ENCODE measurements at regions not wholly inside any gene's neighbourhood (a gene's known extent, or its start where the extent isn't known, plus 50 kb on each side); places are given as distances from the start of the nearest gene placed in this dataset.
A peak's percentile ranks its signal among the peaks of the same experiment; 100 is the strongest.

- POLR2A ChIA-PET: no interaction called here
- no peak overlapping the region for H3K4me2 ChIP-seq (ENCODE audit: low read length)
- H3K4me1 ChIP-seq (ENCODE audit: control insufficient read depth in 1 of 2, insufficient read depth in 2 of 2, low read length in 2 of 2): no peaks in the 10 kb centered on the region
- no peak overlapping the region for H3K9ac ChIP-seq (ENCODE audit: low read length)
- TF ChIP-seq SP1 (IDR thresholded peaks at IDR 0.05; ENCODE audit: low read depth) (no peak), ELF1 (IDR thresholded peaks at IDR 0.05; ENCODE audit: borderline replicate concordance, low read depth) (no peak)
- no peak overlapping the region for H3K27ac ChIP-seq (ENCODE audit: low read depth, low read length)
- RAD21 ChIA-PET (ENCODE audit: low non-redundant PET in 1 of 2, low total read pairs in 2 of 2, uncharacterized antibody in 2 of 2, unreplicated experiment in 2 of 2): no interaction called here
- intact Hi-C loops (cut with micrococcal nuclease): no loop called here
- ATAC-seq (no peak), DNase-seq (ENCODE audit: low read depth, low spot score) (no peak)
- H3K4me3 ChIP-seq (replicated peaks in 1 of 2; ENCODE audit: low read depth in 1 of 2, low read length in 2 of 2): no peak overlapping the region
- H4K20me1 ChIP-seq (ENCODE audit: insufficient read depth): no peaks in the 10 kb centered on the region
- H2AFZ ChIP-seq (ENCODE audit: low read depth, low read length, poor library complexity, severe bottlenecking): no peak overlapping the region
- CTCF ChIA-PET: no interaction called here
- H3K36me3 ChIP-seq (ENCODE audit: control insufficient read depth in 1 of 2, insufficient read depth in 2 of 2, low read length in 2 of 2): no peaks in the 10 kb centered on the region
- H3K9me3 ChIP-seq (ENCODE audit: control insufficient read depth in 1 of 2, insufficient read depth in 1 of 2, low read depth in 1 of 2, low read length in 2 of 2): no peaks in the 10 kb centered on the region
- no peaks in the 10 kb centered on the region for H3K79me2 ChIP-seq (ENCODE audit: insufficient read depth, low read length)
- no peaks in the 10 kb centered on the region for H3K9me2 ChIP-seq (ENCODE audit: insufficient read depth)
- BruUV-seq (replicated peaks): no TSS peak
- peaks cover 89% of the 10 kb centered on the region for H3K27me3 ChIP-seq (ENCODE audit: insufficient read depth, low read length)
Measured at GRCh38 chr10:128258421-128258976, 132.3 kb upstream of the MKI67 start.

- H3K9me2 ChIP-seq (ENCODE audit: insufficient read depth): no peaks in the 10 kb centered on the region
- no peaks in the 10 kb centered on the region for H3K79me2 ChIP-seq (ENCODE audit: insufficient read depth, low read length)
- H4K20me1 ChIP-seq (ENCODE audit: insufficient read depth): no peaks in the 10 kb centered on the region
- ChIA-PET CTCF (interaction anchor here (0.7 to 1.2 kb wide), 5 partner anchors 12 to 549 kb away, joined by 3 to 4 read pairs (median 3); no protein-coding TSS in a partner anchor), POLR2A (no interaction called here), RAD21 (ENCODE audit: low non-redundant PET in 1 of 2, low total read pairs in 2 of 2, uncharacterized antibody in 2 of 2, unreplicated experiment in 2 of 2) (interaction anchor here in 1 of 2 experiments (0.6 kb wide), 1 partner anchor 9 kb away, joined by 4 read pairs; no protein-coding TSS in a partner anchor)
- DNase-seq (ENCODE audit: low read depth, low spot score): peak; percentile 58
- peaks cover 69% of the 10 kb centered on the region for H3K27me3 ChIP-seq (ENCODE audit: insufficient read depth, low read length)
- H3K36me3 ChIP-seq (ENCODE audit: control insufficient read depth in 1 of 2, insufficient read depth in 2 of 2, low read length in 2 of 2): no peaks in the 10 kb centered on the region
- no peaks in the 10 kb centered on the region for H3K4me1 ChIP-seq (ENCODE audit: control insufficient read depth in 1 of 2, insufficient read depth in 2 of 2, low read length in 2 of 2)
- intact Hi-C loops (cut with micrococcal nuclease): loop anchor here (1.0 to 5.0 kb wide), 3 partner anchors 187 to 478 kb away; no protein-coding TSS in a partner anchor
- H2AFZ ChIP-seq (ENCODE audit: low read depth, low read length, poor library complexity, severe bottlenecking): no peak overlapping the region
- H3K9me3 ChIP-seq (ENCODE audit: control insufficient read depth in 1 of 2, insufficient read depth in 1 of 2, low read depth in 1 of 2, low read length in 2 of 2): no peaks in the 10 kb centered on the region
- no peak overlapping the region for H3K4me3 ChIP-seq (replicated peaks in 1 of 2; ENCODE audit: low read depth in 1 of 2, low read length in 2 of 2)
- BruUV-seq (replicated peaks): no TSS peak
- H3K9ac ChIP-seq (ENCODE audit: low read length): no peak overlapping the region
- no peak overlapping the region for H3K27ac ChIP-seq (ENCODE audit: low read depth, low read length)
- no peak overlapping the region for H3K4me2 ChIP-seq (ENCODE audit: low read length)
- ATAC-seq: peak; percentile 85
- TF ChIP-seq FOSL1 (IDR thresholded peaks at IDR 0.05; ENCODE audit: low read depth) (no peak), CEBPB (IDR thresholded peaks at IDR 0.05; ENCODE audit: low read depth) (no peak), ELF1 (IDR thresholded peaks at IDR 0.05; ENCODE audit: borderline replicate concordance, low read depth) (no peak), ZBTB33 (IDR thresholded peaks at IDR 0.05; ENCODE audit: extremely low read depth, insufficient replicate concordance, low read length) (no peak), JUND (IDR thresholded peaks at IDR 0.05) (no peak), YY1 (IDR thresholded peaks at IDR 0.05; ENCODE audit: extremely low read depth, insufficient replicate concordance, low read depth, low read length) (no peak), POLR2AphosphoS5 (IDR thresholded peaks at IDR 0.05; ENCODE audit: low read depth, low read length) (no peak), ZNF274 (IDR thresholded peaks at IDR 0.05; ENCODE audit: low read depth, low read length) (no peak), SRF (IDR thresholded peaks at IDR 0.05; ENCODE audit: low read depth) (no peak), ZFX (IDR thresholded peaks at IDR 0.05) (no peak), CTCF (IDR thresholded peaks at IDR 0.05 in 2 of 3, conservative IDR thresholded peaks at IDR 0.05 in 1 of 3; ENCODE audit: borderline replicate concordance in 1 of 3, insufficient read depth in 1 of 3, low read depth in 2 of 3, low read length in 2 of 3) (peak; percentile 57 to 88 (median 86); a peak in 5 of 6 replicates), MAX (IDR thresholded peaks at IDR 0.05) (no peak), RAD21 (IDR thresholded peaks at IDR 0.05; ENCODE audit: low read depth) (peak; percentile 54)
Measured at GRCh38 chr10:128263891-128264688, 137.9 kb upstream of the MKI67 start.
